SK-MEL-5 (cell line): ENCODE measurements at regions not wholly inside any gene's neighbourhood (a gene's known extent, or its start where the extent isn't known, plus 50 kb on each side); places are given as distances from the start of the nearest gene placed in this dataset.
A peak's percentile ranks its signal among the peaks of the same experiment; 100 is the strongest.

Experiments
- DNase-seq: peaks from one replicate; pipeline ENCODE4 v3.0.0-alpha.2; 2016; ENCODE audit warnings: low read depth, low spot score
- in situ Hi-C: cut with HindIII; loops from 2 replicates; pipeline ENCODE4 v1.10.0; 2016; ENCODE audit warnings: low sequenced_read_pairs, high pct_unique_total_duplicates, low pct_unique_long_range_greater_than_20kb

DNA sequence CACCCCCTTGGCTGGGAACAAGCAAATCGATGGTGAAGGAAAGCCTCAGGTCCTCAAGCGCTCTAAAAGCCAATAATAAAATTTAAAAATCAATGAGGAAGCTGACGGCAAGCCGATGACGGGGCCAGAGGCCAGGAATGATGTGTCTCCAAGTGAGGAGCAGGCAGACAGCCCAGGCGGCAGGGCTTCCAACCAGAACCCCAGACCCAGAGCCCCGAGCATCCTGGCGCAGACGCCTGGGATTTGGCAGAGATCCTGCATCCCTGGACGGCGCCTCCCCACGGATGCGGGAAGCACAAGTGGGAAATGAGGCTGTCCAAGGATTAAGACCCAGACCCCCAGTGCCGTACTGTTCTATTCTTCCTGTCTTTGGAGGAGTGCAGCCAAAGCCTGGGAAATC is 123.0 kb upstream of the PROK2 start:
- in situ Hi-C loops: no loop called here

GRCh38 chr3:71906976-71907375 is 122.0 kb upstream of the PROK2 start:
- in situ Hi-C loops: no loop called here
- no peak for DNase-seq

More for the DNA sequence above, 123.0 kb upstream of the PROK2 start:
- no peak for DNase-seq

- in situ Hi-C loops: no loop called here
- DNase-seq: no peak
Measured at GRCh38 chr3:71905426-71905825, 120.5 kb upstream of the PROK2 start.

DNA sequence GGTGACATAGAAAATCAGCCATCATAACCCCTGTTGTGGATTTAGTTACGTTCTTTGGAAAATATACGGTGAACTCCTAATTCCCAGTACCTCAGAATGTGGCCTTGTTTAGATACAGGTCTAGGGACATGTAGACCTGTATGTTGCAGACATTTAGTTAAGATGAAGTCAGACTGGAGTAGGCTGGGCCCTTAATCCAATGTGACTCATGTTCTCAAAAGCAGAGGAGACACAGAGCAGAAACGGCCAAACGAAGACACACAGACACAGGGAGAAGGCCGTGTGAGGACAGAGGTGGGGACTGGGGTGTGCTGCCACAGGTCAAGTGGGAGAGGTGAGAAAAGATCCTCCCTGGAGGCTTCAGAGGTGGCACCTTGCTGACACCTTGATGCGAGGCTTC is 119.0 kb upstream of the PROK2 start:
- no peak for DNase-seq
- in situ Hi-C loops: no loop called here

- in situ Hi-C loops: no loop called here
- no peak for DNase-seq
Measured at GRCh38 chr3:71903112-71903495, 118.2 kb upstream of the PROK2 start.

DNA sequence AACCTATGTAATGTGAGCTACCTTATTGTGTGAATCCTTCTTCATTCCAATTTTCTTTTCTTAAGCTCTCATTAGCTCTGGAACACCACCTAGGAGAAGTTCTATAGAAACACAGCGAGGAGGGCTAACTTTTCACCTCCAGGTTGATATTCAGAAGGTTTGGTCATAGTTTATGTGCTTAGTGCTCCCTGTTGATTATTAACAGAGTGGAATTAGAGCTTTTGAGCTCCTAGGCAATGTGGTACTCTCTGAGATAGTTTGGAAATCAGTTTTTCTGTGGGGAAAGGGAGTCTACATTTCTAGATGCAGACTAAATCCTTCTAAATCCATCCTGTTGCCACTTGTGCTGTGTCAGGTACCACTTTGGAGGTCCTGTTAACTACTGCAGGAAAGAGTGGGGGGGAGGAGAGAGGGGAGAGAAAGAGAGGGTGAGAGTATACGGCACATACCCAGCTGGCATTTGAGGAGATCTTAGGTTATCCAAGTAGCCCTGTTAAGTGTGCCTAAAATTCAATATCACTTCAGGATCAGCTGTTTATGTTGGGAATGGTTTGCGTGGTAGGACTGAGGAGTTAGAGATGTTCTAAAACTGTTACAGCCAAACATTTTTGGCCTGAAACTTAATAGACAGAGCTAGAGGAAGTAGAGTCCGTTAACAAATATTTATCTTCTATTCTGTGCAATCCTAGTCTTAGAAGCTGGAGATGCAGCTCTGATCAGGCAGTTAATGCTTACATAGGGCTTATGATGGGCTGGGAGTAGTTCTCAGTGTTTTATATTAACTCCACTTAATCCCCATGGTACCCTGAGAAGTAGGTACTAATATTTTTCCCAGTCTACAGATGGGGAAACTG is 117.5 kb upstream of the PROK2 start:
- DNase-seq: no peak
- in situ Hi-C loops: no loop called here

GRCh38 chr3:71901645-71902044 is 116.7 kb upstream of the PROK2 start:
- in situ Hi-C loops: no loop called here
- DNase-seq: no peak

- in situ Hi-C loops: no loop called here
- DNase-seq: no peak
Measured at GRCh38 chr3:71900057-71900456, 115.1 kb upstream of the PROK2 start.

DNA sequence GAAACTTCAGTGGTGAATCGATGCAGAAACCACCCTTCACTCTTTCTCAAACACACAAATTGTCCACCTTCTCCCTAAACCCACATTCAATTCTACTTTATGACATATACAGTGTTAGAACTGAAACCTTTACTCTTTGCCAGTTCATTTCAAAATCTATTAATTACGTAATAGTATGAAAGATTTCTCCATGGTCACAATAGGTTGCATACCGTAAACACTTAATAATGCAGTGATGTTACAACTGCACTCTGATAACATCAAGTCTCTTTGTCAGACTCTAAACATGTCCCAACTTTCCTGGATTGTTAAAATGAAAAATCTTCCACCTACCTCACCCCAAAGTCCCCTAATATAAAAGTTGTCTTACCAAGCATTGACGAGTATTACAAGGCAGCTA is 111.8 kb upstream of the PROK2 start:
- DNase-seq: no peak
- in situ Hi-C loops: no loop called here

GRCh38 chr3:71893702-71894479 is 108.9 kb upstream of the PROK2 start:
- no peak for DNase-seq
- in situ Hi-C loops: no loop called here

GRCh38 chr3:71893122-71893521 is 108.2 kb upstream of the PROK2 start:
- in situ Hi-C loops: no loop called here
- peak; percentile 29 for DNase-seq

GRCh38 chr3:71891483-71891882 is 106.5 kb upstream of the PROK2 start:
- no peak for DNase-seq
- in situ Hi-C loops: no loop called here

GRCh38 chr3:71890356-71890931 is 105.5 kb upstream of the PROK2 start:
- in situ Hi-C loops: no loop called here
- no peak for DNase-seq

DNA sequence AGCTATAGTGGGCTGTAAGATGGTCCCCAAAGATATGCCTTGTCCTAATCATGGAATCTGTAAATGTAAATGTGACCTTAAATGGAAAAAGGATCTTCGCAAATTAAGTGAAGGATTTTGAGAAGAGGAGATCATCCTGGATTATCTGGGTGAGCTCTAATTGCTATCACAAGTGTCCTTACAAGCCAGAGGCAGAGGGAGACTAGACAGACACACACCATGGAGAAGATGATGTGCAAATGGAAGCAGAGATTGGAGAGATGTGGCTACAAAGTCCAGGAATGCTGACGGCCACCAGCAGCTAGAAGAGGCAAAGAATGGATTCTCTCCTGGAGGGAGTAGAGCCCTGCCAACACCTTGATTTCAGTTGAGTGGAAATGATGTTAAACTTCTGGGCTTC is 102.3 kb upstream of the PROK2 start:
- no peak for DNase-seq
- in situ Hi-C loops: no loop called here

DNA sequence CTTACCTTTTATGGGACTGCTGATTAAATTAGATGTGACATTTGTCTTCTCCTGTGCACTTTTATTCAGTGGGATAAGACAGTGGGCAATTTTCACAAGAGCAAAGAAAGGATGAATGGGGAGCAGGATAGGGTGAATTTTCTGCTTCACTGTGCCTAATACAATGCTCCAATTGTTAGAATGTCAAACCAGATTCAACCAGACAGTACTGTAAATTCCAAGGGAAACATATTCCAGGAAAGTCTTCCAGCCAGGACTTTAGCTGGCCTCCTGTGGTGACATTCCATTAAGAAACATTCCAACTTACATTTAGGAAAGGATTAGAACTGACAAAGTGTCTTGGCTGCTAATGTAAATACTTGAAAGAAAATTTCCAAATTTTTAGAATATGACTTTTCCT is 100.1 kb upstream of the PROK2 start:
- peak; percentile 76 for DNase-seq
- in situ Hi-C loops: no loop called here

DNA sequence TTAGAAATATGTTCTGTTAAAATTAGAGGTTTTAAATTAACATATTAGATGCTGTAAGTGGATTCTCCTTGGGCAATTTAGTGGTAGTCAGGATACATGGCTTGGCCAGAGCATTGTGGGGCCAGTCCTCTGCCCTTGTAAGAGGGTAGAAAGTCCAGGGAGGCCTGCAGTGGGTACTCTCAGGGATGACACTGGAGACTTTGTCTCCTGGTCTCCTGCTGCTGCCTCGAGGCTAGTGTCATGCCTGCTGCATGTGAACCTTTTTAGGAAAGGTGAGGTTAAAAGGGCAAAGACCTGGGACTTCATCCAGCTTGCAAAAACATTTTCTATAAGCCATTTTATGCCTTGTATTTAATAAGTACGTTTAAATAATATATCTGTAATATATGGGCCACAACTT is 96.8 kb upstream of the PROK2 start:
- DNase-seq: peak; percentile 34
- in situ Hi-C loops: no loop called here

DNA sequence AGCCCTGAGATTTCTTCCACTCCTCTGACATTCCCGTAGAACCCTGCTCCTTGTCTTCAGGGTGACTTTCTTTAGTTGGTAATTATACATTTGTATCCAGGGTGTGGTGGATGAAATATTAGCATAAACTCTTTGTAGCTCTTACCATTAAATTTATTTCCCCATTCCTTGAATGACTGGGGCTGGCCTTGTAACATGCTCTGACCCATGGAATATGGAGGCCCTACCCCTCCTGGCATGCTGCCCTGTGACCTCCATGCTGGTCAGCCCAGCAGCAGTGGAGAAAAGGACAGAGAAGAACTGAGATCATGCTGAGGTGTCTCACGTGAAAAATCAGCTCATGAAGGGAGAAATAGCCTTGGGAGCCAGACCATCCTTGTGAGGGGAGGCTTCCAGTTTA is 96.1 kb upstream of the PROK2 start:
- no peak for DNase-seq
- in situ Hi-C loops: no loop called here

GRCh38 chr3:71879089-71879488 is 94.1 kb upstream of the PROK2 start:
- peak; percentile 32 for DNase-seq
- in situ Hi-C loops: no loop called here
